ENCODE measurements at regions not wholly inside any gene's neighbourhood (a gene's known extent, or its start where the extent isn't known, plus 50 kb on each side); places are given as distances from the start of the nearest gene placed in this dataset.
"Not testable (repeated sequence)": the region's sequence is repeated elsewhere in the genome, so short reads cannot be mapped to it uniquely, and the experiment has no call there.

DNA sequence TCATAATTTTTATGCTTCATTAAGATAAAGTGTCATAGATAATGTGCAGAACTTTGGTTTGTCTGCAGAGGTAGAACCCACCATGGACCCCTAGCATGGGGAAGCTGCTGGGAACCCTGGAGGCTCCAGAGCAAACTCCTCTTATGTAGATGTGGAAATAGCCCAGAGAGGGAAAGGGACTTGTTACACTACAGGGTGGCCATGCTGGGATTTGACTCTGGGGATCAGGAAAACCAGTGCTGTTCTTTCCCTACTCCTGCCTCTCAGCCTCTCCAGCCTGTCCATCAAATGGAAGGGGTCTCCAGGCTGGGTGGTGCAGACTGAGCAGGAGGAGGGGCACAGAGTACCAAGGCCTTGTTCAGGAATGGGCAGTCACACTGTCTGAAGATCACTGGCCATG is 54.2 kb downstream of the MSX1 start:
- DNase-seq (ENCODE audit: extremely low read depth, low read depth): no peak

DNA sequence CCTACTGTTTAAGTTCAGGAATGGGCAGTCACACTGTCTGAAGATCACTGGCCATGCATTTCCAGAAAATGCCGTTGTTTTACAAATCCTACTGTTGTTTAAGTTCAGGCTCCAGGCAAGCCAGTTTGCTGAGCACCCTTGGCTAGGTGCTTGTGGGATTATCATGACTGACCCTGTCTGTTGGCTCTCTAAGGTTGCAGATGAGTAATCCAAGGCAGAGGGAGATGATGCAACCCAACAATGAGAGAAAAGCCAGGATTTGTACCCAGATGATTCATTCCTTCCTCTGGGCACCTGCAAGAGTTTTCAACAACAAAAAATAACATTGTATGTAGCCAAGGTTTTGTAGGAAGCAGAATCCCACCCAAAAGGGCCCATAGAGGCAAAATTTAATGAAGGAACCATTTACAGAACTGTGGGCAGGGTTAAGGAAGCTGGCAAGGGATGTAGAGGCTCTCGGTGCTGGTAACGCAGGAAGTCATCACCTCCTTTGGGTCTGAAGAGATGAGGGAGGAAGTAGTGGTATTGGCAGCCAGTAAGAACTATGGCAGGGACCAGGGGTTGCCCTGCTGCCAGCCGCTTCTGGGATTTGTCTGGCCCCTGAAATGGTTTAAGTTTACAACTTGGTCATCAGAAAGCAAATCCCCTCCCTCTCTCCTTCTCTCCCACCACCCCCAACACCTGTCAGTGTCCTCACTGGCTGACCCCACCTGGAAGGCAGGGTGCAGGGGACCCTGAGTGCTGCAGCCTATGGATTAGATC is 54.8 kb downstream of the MSX1 start:
- DNase-seq (ENCODE audit: extremely low read depth, low read depth): peak; percentile 5

DNA sequence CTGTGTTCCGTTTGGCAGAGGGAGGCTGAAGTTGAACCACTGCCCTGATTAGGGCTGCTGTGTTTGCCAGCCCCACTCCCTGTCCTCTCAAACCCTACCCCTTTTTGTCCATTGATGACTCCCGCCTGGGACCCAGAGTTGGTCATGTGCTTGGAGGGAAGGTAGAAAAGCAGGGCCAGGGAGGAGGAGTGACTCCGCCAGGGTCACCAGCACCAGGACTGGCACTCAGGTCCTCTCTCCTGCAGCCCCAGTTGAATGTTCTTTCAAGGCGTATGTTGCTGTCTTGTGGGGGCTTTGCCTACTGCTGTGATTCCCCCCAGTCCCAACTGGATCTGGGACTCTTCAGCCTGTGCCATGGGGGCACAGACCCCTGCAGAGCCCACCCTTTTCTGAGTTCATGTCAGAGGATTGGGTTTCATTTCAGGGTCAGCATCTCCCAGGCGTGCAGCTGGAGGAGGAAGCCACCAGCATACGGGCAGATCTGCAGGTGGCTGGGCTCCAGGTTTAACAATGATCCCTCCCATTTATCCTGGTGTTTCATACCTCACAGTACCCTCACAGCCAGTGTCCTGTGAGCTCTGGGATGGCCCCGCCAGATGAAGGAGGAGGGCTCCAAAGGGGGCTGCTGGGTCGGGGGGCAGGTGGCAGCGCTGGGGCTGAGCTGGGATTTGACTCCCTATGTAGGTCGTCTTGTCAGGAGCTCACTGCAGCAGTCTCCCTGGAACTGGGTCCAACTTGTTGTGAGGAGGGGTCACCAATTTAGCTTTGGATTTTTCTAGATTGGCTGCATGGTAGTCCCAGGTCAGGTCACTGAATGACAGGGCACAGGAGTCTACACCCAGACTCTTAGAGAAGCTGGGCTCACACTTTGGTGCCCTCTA is 55.7 kb downstream of the MSX1 start:
- DNase-seq (ENCODE audit: extremely low read depth, low read depth): no peak

DNA sequence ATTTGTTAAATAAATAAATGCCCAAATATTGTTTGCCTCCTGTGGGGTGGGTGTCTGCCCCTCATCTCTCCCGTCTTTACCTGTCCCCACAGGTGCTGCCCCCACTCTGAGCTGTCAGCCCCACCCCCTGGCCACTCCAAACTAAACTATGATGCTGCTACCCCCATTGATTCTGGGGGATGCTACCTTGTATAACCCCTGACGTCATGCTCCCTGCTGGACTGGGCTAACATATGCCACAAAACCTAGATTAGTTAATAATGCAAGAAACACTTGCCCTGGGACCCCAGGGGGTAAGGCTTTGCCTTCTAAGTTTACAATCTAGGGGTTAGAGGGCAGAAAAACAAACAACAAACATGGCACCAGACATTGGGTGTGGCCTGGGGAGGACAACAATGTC is 58.6 kb downstream of the MSX1 start:
- DNase-seq (ENCODE audit: extremely low read depth, low read depth): no peak

DNA sequence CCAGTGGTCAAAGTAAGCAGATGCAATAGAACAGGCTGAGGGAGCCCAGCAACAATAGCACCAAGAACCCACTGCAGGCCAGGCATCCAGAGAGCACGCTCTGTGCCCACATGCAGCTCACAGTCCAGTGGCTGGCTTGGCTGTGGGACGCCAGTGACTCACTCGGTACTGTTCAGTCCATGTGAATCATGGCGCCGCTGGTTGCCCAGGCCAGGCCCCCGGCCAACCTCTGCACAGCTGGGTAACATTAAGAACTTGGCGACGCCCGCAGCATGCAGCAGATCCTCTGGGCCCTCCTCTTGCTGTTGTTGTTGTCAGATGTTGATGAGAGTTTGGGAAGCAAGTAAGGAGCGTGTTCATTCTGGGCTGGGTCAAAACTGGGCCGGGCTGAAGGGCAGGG is 60.5 kb downstream of the MSX1 start:
- DNase-seq (ENCODE audit: extremely low read depth, low read depth): no peak

DNA sequence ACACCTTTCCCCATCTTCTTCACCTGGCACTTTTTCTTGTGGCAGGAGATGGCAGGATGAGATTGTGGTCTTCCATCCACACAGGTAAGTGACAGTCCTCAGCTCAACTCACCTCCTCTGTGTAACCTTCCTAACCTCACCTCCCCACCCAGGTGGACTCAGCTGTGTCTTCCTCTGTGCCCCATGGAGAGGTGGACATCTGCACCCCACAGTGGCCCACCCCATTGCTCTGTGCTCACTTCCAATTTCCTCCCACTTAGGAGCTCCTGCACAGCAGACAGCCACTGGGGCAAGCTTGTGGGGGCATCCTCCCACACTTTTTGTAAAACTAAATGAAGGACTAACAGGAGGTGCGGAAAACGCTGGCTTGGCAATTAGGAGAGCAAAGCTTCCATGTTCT is 61.6 kb downstream of the MSX1 start:
- DNase-seq (ENCODE audit: extremely low read depth, low read depth): no peak

DNA sequence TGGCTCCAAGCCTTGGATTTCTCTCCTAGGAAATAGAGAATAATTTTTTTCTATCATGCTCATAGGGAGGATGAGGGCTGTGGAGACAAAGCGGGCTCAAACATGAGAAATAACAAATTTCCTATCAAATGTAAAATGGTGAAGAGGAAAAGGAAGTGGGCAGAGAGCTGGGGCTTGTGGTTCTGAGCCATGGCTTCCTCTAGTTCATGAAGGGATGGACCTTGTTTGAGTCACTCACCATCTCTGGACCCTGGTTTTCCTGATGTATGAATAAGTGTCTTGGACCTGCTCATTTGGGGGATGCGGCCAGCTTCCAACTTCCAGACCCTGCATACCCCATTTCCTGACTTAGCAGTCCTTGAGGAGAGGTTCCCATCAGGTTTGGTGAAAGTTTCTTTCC is 63.0 kb downstream of the MSX1 start:
- no peak for DNase-seq (ENCODE audit: extremely low read depth, low read depth)

DNA sequence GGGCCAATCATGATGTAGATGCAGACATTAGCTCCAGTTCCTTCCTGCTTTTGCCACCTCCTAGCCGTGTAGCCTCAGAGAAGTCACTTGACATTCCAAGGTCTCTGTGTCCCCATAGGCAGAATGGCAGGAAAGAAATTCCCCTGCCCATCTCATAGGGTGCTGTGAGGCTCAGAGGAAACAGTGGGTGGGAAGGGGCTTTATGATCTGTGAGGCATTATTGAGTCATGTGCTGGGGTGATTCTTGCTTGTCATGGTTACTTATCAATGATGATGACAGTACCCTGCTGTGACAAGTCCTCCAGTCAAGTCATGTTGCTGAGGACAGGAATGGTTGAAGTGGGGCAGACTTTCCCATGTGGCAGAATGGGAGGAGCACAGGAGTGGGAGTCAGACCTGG is 63.7 kb downstream of the MSX1 start:
- DNase-seq (ENCODE audit: extremely low read depth, low read depth): no peak

DNA sequence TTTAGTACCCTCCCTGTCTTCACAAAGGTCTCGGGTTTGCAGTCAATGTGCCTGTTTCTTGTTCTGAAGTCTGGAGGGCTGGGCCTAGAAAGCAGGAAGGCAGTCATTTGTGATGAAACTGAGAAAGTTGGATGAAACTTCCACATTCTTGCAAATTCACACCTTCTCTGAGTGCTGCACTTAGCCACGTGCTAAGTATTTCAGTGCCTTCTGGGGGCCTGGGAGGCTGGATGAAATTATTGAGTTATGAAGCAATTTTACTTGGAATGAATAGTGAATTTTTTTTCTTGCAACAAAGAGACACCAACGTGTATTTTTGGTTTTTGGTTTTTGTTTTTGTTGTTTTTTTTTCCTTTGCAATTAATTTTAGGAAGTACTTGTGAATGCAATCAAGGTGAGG is 71.2 kb downstream of the MSX1 start:
- no peak for DNase-seq (ENCODE audit: extremely low read depth, low read depth)

DNA sequence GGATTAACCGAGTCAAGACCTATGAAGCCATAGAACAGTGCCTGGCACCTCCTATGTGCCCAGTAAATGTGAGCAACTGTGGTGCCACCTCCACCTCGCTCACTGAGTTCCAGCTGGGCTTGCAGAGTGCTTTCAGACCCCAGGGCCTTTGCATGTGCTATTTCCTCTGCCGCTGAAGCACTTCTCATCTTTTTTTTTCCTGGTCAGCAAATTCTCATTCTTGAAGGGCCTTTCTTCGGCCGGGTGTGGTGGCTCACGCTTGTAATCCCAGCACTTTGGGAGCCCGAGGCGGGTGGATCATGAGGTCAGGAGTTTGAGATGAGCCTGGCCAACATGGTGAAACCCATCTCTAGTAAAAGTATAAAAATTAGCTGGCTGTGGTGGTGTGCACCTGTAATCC is 76.5 kb downstream of the MSX1 start:
- no peak for DNase-seq (ENCODE audit: extremely low read depth, low read depth)

DNA sequence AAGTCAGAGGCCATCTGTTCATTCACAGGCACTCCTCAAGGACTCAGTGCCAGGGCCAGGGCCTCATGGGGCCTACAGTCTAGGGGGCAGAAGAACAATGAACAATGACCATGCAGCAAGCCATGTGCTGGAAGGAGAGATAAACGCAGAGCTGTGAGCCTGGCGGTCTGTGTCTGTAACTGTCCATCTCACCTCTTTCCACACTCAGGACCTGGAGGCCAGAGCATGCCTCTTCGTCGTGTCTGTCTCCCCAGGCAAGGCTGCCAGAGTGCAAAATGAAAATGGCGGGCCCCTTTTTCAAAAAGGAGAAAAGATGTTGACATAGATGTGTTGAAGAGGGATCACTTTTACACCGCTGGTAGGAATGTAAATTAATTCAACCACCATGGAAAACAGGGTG is 78.5 kb downstream of the MSX1 start:
- DNase-seq (ENCODE audit: extremely low read depth, low read depth): no peak

DNA sequence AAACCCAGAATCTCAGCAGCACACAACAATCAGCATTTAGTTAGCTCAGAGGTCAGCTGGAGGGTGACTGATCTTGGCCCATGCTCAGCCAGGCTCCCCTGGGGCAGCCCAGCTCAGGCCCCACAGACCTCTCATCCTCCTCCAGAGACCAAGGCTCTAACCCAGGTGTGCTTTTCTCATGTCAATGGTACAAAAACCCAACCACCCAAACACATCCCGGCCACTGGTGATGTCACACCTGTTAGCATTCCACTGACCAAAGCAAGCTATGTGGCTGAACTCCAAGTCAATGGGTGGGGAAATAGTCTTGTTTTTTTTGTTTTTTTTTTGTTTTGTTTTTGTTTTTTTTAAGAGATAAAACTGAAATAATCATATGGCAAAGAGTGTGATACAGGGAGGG is 77.5 kb downstream of the CYTL1 start:
- no peak for DNase-seq (ENCODE audit: extremely low read depth, low read depth)

DNA sequence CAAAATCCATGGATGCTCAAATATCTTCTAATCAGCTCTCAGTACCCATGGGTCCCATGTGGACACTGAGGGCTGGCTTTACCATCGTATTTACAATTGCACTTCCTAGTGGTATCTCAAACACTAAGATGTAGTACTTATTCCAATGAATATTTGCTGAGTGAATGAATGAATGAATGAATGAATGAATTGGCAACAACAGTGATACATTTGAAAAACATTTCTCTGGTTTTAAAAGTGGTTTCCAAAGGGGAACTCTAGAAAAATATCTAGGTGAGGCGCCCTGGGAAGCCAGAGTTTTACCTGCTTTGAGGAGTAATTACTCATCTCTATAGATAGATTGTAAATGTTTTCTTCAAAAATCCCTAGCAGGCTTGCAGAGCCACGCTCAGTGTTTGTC is 76.6 kb downstream of the CYTL1 start:
- no peak for DNase-seq (ENCODE audit: extremely low read depth, low read depth)

DNA sequence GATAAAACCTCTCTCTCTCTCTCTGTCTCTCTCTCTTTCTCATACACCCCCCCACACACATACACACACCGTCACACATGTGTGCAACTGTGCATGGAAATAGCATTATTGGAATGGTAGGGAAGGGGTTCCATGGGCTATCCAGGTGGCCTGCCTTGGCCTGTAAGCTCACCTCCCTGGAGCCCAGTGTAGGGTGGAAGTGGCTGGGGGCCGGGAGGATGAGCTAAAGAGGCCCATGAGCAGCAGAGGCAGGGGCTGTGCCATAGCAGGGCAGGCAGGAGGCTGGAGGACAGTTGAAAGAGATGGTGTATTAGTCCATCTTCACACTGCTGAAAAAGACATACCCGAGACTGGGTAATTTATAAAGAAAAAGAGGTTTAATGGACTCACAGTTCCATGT is 74.2 kb downstream of the CYTL1 start:
- DNase-seq (ENCODE audit: extremely low read depth, low read depth): no peak

DNA sequence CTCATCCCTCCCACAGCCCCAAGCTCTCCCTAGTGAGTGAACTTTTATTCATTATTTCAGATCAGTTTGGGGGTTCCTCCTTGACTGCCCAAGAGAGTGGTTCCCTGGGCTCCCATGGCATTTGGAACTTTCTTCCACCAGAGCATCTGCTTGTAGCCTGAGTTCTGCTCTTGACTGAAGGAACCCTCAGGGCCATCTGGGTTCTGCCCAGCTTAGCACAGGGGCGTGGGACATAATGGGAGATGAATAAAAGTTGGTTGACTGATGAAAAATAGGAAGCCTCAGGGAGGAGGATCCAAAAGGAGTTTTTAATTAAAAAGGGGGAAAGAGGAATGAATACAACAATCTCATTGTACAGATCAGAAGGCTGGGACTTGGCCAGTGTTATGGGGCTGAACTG is 73.4 kb downstream of the CYTL1 start:
- no peak for DNase-seq (ENCODE audit: extremely low read depth, low read depth)

DNA sequence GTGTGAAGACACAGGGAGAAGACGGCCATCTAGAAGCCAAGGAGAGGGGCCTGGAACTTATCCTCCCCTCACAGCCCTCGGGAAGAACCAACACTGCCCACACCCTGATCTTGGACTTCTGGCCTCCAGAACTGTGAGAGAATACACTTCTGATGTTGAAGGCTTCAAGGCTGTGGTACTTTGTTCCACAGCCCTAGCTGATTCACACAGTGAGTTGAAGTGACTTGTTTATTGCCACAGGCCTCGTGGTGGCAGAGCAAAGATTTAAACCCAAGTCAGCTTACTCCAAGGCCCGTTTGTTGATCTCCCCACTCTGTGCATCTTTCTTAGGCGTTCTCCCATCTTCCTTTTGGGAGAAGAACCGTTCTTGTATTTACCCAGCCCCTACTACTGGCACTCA is 72.8 kb downstream of the CYTL1 start:
- no peak for DNase-seq (ENCODE audit: extremely low read depth, low read depth)

DNA sequence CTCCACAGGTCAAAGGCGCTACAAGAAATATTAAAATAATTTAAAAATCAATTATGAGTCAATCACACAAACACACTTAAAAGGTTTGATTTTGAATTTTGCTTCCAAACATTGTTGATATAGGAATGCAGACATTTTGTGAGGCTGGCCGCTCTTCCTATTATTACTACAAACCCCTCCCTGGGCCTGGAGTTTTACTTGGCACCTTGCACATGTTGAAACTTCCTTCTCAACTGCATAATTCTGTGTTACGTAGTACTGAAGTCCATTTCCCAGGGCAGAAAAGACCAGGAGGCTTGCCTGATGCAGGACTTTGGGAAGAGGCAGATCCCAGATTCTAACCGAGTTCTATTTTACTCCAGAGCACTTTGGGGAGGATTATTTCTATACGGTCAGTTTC is 71.5 kb downstream of the CYTL1 start:
- no peak for DNase-seq (ENCODE audit: extremely low read depth, low read depth)

DNA sequence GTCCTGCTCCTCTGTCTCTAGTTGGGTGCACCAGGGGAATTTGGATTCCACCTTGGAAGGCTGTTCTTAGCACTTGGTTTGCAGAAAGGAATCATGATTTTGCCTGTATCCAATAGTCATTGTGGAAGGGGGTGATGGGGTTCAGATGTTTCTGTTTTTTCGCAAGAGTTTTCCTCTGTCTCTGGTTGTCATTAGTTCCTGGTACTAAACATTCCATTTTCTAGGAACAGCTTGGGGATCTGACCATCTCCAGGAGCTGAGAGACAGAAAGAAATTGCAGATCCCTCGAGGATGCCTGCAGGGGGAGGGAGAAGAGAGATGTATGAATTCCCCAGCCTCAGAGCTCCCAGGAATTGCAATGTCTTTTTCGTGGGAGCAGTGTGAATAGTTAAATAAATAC is 70.9 kb downstream of the CYTL1 start:
- DNase-seq (ENCODE audit: extremely low read depth, low read depth): no peak

DNA sequence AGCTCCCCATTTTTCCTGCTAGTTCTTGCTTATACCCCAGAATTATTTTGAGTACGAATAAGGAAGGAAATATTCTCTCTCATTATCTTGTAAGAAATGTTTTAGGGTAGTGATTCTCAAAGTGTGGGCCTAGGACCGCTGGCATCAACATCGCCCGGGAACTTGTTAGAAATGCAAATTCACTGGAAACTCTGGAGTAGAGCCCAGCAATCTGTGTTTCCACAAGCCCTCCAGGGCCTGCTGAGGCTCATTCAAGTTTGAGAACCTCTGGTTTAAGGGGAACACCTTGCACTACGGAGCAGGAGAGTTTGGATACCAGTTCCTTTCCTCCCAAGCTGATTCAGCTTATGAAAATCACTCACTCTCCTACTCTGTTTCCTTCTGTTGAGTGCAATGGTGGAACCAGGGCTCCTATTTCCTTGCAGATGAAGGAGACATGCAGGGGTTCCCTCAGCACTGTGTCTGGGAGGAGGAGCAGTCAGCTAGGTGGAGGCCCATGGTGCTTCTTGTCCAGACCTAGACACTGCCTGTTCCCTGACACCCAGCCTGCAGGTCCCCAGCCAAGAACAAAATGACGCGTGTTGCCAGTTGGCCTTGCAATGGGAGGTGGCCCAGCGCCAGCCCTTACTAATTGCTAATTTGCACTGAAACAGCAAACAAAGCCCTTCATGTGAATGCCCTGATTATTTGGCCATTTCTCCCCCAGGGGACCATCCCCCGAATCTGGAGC is 68.5 kb downstream of the CYTL1 start:
- no peak for DNase-seq (ENCODE audit: extremely low read depth, low read depth)

DNA sequence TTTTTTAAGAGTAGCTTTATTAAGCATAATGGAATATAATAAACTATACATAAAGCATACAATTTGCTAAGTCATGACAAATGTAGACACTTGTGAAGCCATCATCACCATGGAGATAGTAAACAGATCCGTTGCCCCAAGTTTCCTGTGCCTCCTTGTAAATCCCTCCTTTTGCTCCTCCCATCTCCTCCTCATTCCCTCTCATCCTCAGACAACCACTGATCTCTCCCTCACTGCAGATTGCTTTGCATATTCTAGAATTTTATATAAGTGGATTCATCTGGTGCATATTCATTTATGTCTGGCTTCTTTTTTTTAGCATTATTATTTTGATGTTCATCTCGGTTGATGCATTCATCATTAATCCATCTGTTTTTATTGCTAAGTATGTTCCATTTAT is 67.0 kb downstream of the CYTL1 start:
- no peak for DNase-seq (ENCODE audit: extremely low read depth, low read depth)

DNA sequence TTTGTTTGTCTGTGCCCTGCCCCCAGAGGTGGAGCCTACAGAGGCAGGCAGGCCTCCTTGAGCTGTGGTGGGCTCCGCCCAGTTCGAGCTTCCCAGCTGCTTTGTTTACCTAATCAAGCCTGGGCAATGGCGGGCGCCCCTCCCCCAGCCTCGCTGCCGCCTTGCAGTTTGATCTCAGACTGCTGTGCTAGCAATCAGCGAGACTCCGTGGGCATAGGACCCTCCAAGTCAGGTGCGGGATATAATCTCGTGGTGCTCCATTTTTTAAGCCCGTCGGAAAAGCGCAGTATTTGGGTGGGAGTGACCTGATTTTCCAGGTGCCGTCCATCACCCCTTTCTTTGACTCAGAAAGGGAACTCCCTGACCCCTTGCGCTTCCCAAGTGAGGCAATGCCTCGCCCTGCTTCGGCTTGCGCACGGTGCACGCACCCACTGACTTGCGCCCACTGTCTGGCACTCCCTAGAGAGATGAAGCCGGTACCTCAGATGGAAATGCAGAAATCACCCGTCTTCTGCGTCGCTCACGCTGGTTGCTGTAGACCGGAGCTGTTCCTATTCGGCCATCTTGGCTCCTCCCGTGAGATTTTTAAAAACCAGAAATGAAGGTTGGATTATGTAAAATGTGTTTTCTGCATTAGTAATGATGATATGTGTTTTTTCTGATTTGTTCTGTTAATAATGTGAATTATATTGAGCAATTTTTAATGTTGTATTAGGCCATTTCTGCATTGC is 59.7 kb downstream of the CYTL1 start:
- DNase-seq (ENCODE audit: extremely low read depth, low read depth): not testable (repeated sequence)

Measured in NCI-H460 (cell line).